D341Med (cell line): ENCODE measurements at regions not wholly inside any gene's neighbourhood (a gene's known extent, or its start where the extent isn't known, plus 50 kb on each side); places are given as distances from the start of the nearest gene placed in this dataset.
"Not testable (repeated sequence)": the region's sequence is repeated elsewhere in the genome, so short reads cannot be mapped to it uniquely, and the experiment has no call there.

Experiments used
- DNase-seq: peaks from one replicate; pipeline ENCODE4 v3.0.0; 2012; ENCODE audit warnings: low spot score

DNA sequence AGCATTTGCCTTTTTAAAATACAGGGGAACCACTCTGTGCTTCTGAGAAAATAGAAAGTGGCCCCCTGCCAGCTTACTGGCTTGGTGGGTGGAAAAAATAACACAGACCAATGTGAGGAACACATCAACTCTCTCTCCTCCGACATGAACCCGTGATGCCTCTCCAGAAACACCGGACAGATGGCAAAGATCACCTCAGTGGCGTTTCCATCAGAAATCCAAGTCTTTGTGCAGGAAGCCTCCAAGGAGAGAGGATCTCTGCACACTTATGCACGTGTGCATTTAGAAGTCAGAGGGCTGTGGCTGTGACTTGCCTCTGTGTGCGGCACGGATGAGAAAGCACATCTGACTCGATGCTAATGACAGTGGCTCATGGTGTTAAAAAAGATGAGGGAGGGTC is 112.3 kb upstream of the KLF12 start:
- no peak for DNase-seq

GRCh38 chr13:74243637-74244526 is 109.7 kb upstream of the KLF12 start:
- no peak for DNase-seq

DNA sequence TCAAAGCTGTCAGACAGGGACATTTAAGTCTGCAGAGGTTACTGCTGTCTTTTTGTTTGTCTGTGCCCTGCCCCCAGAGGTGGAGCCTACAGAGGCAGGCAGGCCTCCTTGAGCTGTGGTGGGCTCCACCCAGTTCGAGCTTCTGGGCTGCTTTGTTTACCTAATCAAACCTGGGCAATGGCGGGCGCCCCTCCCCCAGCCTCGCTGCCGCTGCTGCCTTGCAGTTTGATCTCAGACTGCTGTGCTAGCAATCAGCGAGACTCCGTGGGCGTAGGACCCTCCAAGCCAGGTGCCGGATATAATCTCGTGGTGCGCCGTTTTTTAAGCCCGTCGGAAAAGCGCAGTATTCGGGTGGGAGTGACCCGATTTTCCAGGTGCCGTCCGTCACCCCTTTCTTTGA is 107.1 kb upstream of the KLF12 start:
- DNase-seq, result not testable (repeated sequence)

DNA sequence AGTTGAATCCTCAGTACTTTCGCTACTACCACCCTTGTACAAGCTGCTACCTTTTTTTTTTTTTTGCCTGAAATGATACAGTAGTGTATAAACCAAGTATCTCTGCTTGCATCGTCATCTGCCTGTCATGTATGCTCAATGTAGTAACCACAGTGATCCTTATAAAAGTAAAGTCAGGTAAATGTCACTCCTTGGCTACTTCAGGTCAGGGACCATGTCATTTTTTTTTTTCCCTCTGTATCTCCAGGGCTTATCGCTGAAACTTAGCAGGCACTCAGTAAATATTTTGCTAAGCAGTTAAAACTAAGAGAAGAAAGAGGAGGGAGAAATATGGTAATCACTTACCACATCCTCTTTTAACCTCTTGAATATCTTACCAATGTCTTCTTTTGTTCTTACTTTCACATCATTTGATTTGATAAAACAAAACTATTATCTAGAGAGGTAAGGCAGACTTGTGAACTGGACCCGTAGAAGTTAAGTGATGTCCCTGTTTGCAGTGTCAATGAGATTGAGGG is 96.8 kb upstream of the KLF12 start:
- DNase-seq, result no peak

- no peak for DNase-seq
Measured at GRCh38 chr13:74229242-74229641, 95.0 kb upstream of the KLF12 start.

- no peak for DNase-seq
Measured at GRCh38 chr13:74227476-74228158, 93.4 kb upstream of the KLF12 start.

GRCh38 chr13:74226791-74227475 is 92.7 kb upstream of the KLF12 start:
- DNase-seq, result no peak

DNA sequence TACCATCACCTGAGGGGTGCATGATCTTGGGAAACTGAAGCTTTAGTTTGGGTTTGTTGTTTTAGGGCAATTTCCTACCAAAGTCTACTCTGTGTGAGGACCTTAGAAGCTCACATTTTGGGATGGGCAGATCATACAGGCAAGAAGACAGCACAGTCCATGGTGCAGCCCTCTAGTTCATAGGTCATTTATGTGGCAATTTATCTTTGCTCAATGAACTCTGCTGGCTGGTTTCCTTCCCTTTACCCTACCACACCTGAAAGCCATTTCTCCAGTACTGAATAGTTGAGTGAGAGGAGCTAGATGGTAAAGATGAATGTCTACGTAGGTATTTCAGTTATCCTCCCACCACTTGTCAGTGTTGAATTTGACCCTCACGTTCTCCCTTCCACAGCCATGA is 87.5 kb upstream of the KLF12 start:
- no peak for DNase-seq

- no peak for DNase-seq
Measured at GRCh38 chr13:74219566-74219965, 85.4 kb upstream of the KLF12 start.

- DNase-seq, result no peak
Measured at GRCh38 chr13:74218291-74218690, 84.1 kb upstream of the KLF12 start.

- no peak for DNase-seq
Measured at GRCh38 chr13:74217811-74218210, 83.6 kb upstream of the KLF12 start.

GRCh38 chr13:74215420-74215819 is 81.2 kb upstream of the KLF12 start:
- no peak for DNase-seq

- no peak for DNase-seq
Measured at GRCh38 chr13:74214321-74214720, 80.1 kb upstream of the KLF12 start.

DNA sequence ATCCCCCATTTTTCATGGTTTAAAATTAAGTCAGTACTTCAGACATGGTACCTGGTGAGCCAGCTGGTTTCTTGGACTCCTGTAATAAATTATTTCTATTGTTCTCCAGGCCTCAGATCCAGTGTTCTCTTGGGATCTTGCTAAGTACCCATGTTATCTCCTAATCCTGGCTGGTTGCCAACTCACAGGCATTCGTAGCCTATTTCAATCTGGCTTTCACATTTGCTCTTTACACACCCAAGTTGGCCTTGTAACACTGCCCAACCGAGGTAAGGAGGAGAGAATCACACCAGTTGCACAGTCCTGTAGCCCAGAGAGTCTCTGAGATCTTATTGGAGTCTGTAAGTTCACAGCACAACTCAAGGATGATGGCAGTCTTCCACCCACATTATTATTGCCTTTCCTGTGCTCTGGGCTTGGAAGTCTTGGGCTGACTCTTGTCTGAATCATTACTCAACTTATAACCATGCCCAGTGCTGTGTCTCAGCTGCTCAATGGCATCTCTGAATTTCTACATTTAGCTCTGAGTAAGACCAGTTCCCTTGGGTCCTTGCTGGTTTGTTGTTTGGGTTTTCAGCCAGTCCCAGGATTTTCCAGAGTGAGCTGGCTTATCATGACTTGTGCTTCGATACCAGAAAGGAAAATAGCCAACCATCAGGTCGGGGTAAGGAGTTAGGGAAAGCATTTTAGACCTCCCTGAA is 76.6 kb upstream of the KLF12 start:
- DNase-seq, result peak; percentile 54

DNA sequence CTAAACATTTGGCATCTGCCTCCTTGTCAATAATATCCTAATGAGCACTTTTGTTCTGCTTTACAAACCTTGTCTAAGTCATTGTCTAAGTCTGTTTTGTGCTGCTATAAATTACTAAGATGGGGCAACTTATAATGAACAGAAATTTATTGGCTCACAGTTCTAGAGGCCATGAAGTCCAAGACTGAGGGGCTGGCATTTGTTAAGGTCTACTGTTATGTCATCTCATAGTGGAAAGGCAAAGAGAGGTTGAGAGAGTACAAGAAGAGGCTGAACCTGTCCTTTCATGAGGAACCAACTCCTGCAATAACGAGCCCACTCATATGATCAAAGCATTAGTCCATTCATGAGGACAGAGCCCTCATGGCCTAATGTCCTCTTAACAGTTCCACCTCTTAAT is 72.7 kb upstream of the KLF12 start:
- DNase-seq, result no peak

DNA sequence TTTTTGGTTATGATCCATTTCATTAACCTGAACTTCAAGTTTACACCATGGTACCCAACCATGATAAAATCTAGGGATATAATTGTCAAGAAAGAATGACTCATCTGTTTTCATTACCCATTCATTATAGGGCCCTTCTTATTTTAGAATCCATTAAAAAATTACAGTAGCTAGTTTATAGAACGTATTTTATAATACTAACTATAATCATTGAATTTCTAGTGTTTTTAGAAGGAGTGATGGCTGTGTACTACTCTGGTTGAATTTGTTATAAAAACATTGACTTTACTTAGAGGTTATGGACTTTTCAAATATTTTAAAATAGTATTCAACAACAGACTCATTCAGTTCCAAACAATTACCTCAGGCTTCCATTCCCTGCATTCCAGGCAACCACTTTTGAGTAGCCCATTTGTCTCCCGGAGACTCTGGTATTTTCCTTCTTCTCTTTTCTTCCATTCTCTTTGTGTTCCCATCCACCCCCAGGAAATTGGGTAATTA is 71.9 kb upstream of the KLF12 start:
- no peak for DNase-seq

DNA sequence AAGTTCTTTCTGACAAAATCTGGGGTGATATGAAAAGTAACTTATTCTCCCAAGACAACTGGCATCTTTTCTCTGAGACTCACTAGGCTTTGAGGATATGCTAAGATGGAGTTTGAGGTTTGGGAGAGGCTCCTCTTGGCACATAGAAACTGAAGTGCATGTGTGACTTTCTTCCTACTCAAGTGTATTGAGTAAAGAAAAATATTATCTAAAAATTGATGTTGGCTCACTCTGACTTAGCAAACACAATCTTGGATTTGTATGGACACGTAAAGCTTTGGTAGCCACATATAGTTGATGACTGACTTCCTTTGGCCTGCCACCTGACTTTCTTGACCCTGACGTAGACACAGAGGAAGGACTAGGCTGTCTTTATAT is 71.1 kb upstream of the KLF12 start:
- DNase-seq, result no peak

DNA sequence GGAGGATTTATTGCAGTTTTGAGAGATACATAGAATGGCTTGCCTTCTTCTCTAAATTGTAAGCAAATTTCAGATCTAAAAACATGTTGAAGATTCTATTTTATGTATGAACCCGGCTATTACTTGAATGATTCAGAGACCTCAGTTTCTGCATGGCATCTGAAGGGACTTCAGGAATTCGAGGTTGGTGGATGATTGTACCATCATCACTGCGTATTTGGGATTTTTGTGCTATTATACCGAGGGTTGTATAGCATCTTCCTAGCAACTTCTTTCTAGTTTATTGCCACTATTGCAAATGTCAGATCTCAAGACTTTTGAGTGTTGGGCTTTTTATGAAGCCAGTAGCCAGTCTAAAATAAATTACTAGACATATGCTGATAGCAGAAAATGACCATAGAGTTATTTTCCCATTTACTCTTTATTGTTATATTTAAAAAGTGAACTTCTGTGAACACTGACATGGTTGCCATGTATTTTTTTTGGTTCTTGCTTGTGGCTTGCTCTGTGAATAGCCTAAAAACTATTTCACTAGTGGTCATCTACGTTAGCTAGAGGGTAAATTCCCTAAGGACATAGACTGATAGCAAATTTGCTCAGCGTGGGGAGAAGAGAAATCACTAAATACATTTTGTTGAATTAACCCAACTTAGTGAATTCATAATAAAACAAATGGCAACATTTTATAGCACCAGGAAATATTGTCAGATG is 70.6 kb upstream of the KLF12 start:
- no peak for DNase-seq

DNA sequence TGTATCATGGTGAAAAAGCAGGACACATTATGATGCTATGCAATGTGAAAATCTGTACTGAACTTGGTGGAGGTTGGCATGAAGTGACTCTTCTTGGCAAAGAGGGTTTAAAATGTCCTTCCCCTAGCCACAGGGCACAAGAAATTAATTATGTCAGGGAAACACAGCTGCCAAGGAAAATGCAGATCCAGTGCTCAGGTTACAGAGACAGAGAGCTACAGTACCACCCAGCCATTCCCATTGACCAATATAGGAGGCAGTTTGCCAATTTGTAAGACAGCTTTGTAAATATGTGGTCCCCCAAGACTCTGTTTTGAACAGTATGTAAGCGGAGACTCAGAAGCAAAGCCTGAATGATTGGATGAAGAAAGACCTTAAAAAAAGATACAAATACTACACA is 69.4 kb upstream of the KLF12 start:
- no peak for DNase-seq

GRCh38 chr13:74202129-74202813 is 68.1 kb upstream of the KLF12 start:
- DNase-seq, result no peak

DNA sequence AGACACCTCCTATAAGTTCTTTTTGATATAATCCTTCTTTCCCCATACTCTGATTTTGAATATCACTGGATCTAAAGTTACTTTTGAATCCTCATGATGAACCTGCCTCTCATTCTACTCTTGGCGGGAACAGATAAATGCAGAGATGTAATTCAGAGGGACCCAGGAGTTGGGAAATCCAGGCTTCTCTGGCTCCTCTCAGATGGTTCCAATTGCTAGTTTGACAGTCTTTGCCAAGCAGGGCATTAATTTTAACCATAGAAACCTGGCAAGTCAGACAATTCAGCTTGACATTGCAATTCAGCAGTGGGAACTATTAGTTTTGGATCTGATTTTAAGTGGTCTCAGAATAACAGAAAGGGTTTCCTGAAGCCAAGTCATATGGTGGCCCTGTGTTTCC is 67.3 kb upstream of the KLF12 start:
- DNase-seq, result no peak
